ENCODE measurements at regions not wholly inside any gene's neighbourhood (a gene's known extent, or its start where the extent isn't known, plus 50 kb on each side); places are given as distances from the start of the nearest gene placed in this dataset.

DNA sequence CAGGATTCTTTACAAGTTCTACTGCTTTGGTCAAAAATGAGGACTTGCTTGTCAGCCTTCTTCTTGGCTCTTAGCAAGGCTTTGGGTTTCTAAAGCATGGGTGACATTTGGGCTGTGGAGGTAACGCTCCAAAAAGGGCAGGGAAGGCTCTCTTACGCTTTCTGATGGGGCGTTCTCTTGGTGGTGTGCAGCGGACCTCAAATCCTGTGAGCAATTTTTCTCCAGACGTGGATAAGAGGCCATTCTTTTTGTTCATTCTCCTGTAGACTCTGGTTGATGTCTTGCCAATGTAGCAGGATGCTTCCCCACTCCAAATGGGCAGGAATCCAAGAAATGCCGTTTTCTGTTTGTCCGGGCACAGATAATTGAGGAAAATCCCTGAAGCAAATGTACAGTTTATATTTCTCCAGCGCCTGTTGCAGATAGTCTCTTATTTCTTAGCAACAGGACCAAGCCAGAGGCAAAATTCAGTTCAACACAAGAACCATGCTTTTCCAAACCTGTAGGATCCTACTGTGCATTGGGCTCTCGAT is 138.4 kb upstream of the NFE2L3 start:
- no peak for TF ChIP-seq POLR2AphosphoS5 (IDR thresholded peaks at IDR 0.05)
- TF ChIP-seq CTCF (IDR thresholded peaks at IDR 0.05): no peak
- no peak for TF ChIP-seq POLR2A (IDR thresholded peaks at IDR 0.05)
- TF ChIP-seq EP300 (IDR thresholded peaks at IDR 0.05): no peak

Data from gastroesophageal sphincter (tissue), 3 donors.